Thoracic aorta (tissue), 2 donors: ENCODE measurements at regions not wholly inside any gene's neighbourhood (a gene's known extent, or its start where the extent isn't known, plus 50 kb on each side); places are given as distances from the start of the nearest gene placed in this dataset.

Source experiments
- ATAC-seq: fragments of 150-250 bp; one replicate; pipeline ENCODE4 v1.8.0; 2017; ENCODE audit warnings: low read depth; ENCODE audit not compliant: insufficient number of reproducible peaks, low FRiP score
- DNase-seq: peaks from one replicate; pipeline ENCODE4 v3.0.0-alpha.2; 2020; ENCODE audit warnings: low spot score
- H3K27ac ChIP-seq, 2 donors: fragments of 200-600 bp; sonication (generic); 1 replicate in 1 of 2; 2 replicates in 1 of 2; pipeline ENCODE4 v1.5.1; 2016; ENCODE audit warnings: mild to moderate bottlenecking in 2 of 2, moderate library complexity in 2 of 2
- H3K27me3 ChIP-seq: fragments of 200-600 bp; sonication (generic); replicated peaks from 2 replicates; pipeline ENCODE4 v1.6.0; 2016; ENCODE audit warnings: mild to moderate bottlenecking; ENCODE audit not compliant: insufficient read depth
- H3K36me3 ChIP-seq: fragments of 200-600 bp; sonication (generic); one replicate; pipeline ENCODE4 v1.5.1; 2016
- H3K4me1 ChIP-seq, 2 donors: fragments of 200-600 bp; sonication (generic); 1 replicate in 1 of 2; 2 replicates in 1 of 2; pipeline versions ENCODE4 v1.5.1 to v1.6.0; 2016; ENCODE audit warnings: low read depth in 2 of 2, mild to moderate bottlenecking in 1 of 2; ENCODE audit not compliant: control insufficient read depth in 1 of 2
- H3K4me3 ChIP-seq: fragments of 200-600 bp; sonication (generic); 2 replicates; pipeline ENCODE4 v1.5.1; 2016; ENCODE audit warnings: mild to moderate bottlenecking
- H3K9me3 ChIP-seq: fragments of 200-600 bp; sonication (generic); 2 replicates; pipeline ENCODE4 v1.5.1; 2016
- CTCF ChIP-seq: fragments of 200-600 bp; sonication (generic); IDR thresholded peaks from one replicate; pipeline ENCODE4 v1.5.1; 2019; ENCODE audit warnings: antibody characterized with exemption

- Histone ChIP-seq H3K4me1 (no peaks in the 10 kb centered on the region), H3K27me3 (no peaks in the 10 kb centered on the region), H3K36me3 (no peaks in the 10 kb centered on the region), H3K9me3 (no peaks in the 10 kb centered on the region), H3K27ac (no peak overlapping the region), H3K4me3 (no peak overlapping the region)
- no peak for ATAC-seq
- no peak for TF ChIP-seq CTCF
- DNase-seq, result no peak
Measured at GRCh38 chr5:104967806-104968410, 1405.3 kb upstream of the NUDT12 start.

- TF ChIP-seq CTCF, result no peak
- DNase-seq (no peak), ATAC-seq (no peak)
- no peak overlapping the region for H3K27ac ChIP-seq
- H3K36me3 ChIP-seq, result no peaks in the 10 kb centered on the region
- H3K4me3 ChIP-seq, result no peak overlapping the region
- no peaks in the 10 kb centered on the region for H3K27me3 ChIP-seq
- H3K9me3 ChIP-seq, result no peaks in the 10 kb centered on the region
- H3K4me1 ChIP-seq, result no peaks in the 10 kb centered on the region
Measured at GRCh38 chr5:104965006-104965405, 1402.4 kb upstream of the NUDT12 start.

GRCh38 chr5:104955479-104955878, 1392.9 kb upstream of the NUDT12 start:
- TF ChIP-seq CTCF, result no peak
- Histone ChIP-seq H3K27me3 (no peaks in the 10 kb centered on the region), H3K9me3 (no peaks in the 10 kb centered on the region), H3K36me3 (no peaks in the 10 kb centered on the region), H3K4me3 (no peak overlapping the region), H3K27ac (no peak overlapping the region), H3K4me1 (no peaks in the 10 kb centered on the region)
- ATAC-seq (no peak), DNase-seq (no peak)

- Histone ChIP-seq H3K27ac (no peak overlapping the region), H3K4me1 (no peaks in the 10 kb centered on the region), H3K4me3 (no peak overlapping the region), H3K36me3 (no peaks in the 10 kb centered on the region), H3K9me3 (no peaks in the 10 kb centered on the region), H3K27me3 (no peaks in the 10 kb centered on the region)
- ATAC-seq (no peak), DNase-seq (no peak)
- TF ChIP-seq CTCF, result no peak
Measured at GRCh38 chr5:104952876-104953275, 1390.3 kb upstream of the NUDT12 start.

- Histone ChIP-seq H3K4me3 (no peak overlapping the region), H3K4me1 (no peaks in the 10 kb centered on the region), H3K36me3 (no peaks in the 10 kb centered on the region), H3K9me3 (no peaks in the 10 kb centered on the region), H3K27me3 (no peaks in the 10 kb centered on the region), H3K27ac (no peak overlapping the region)
- DNase-seq (no peak), ATAC-seq (no peak)
- no peak for TF ChIP-seq CTCF
Measured at GRCh38 chr5:104951829-104952228, 1389.2 kb upstream of the NUDT12 start.
